Activated gamma-delta T cell treated with anti-CD3 and anti-CD28 coated beads, Interleukin-2, amount 50 U/mL, for 16 hours (primary cell): ENCODE measurements at regions not wholly inside any gene's neighbourhood (a gene's known extent, or its start where the extent isn't known, plus 50 kb on each side); places are given as distances from the start of the nearest gene placed in this dataset.
"Not testable (repeated sequence)": the region's sequence is repeated elsewhere in the genome, so short reads cannot be mapped to it uniquely, and the experiment has no call there.

Experiments used
- DNase-seq: peaks from one replicate; pipeline ENCODE4 v3.0.0-alpha.2; 2020; ENCODE audit warnings: low read depth

- DNase-seq: no peak
Measured at GRCh38 chr7:68712956-68713495, 885.2 kb upstream of the AUTS2 start.

- not testable (repeated sequence) for DNase-seq
Measured at GRCh38 chr7:68714135-68714534, 884.1 kb upstream of the AUTS2 start.

GRCh38 chr7:68715907-68716306, 882.4 kb upstream of the AUTS2 start:
- no peak for DNase-seq

GRCh38 chr7:68717176-68717575, 881.1 kb upstream of the AUTS2 start:
- no peak for DNase-seq

- no peak for DNase-seq
Measured at GRCh38 chr7:68718097-68718551, 880.2 kb upstream of the AUTS2 start.

GRCh38 chr7:68720697-68721096, 877.6 kb upstream of the AUTS2 start:
- DNase-seq: no peak

GRCh38 chr7:68722044-68722443, 876.2 kb upstream of the AUTS2 start:
- DNase-seq: no peak

- DNase-seq: no peak
Measured at GRCh38 chr7:68724965-68725364, 873.3 kb upstream of the AUTS2 start.

GRCh38 chr7:68725843-68726785, 872.2 kb upstream of the AUTS2 start:
- DNase-seq: no peak

GRCh38 chr7:68728720-68729119, 869.6 kb upstream of the AUTS2 start:
- not testable (repeated sequence) for DNase-seq

GRCh38 chr7:68729371-68729770, 868.9 kb upstream of the AUTS2 start:
- DNase-seq: no peak

GRCh38 chr7:68730194-68730593, 868.1 kb upstream of the AUTS2 start:
- no peak for DNase-seq

GRCh38 chr7:68730964-68731363, 867.3 kb upstream of the AUTS2 start:
- no peak for DNase-seq

GRCh38 chr7:68733219-68734153, 864.8 kb upstream of the AUTS2 start:
- DNase-seq: no peak

- DNase-seq: no peak
Measured at GRCh38 chr7:68734431-68734830, 863.8 kb upstream of the AUTS2 start.

- no peak for DNase-seq
Measured at GRCh38 chr7:68739306-68739705, 859.0 kb upstream of the AUTS2 start.

GRCh38 chr7:68744036-68744435, 854.2 kb upstream of the AUTS2 start:
- no peak for DNase-seq

GRCh38 chr7:68748934-68749900, 849.1 kb upstream of the AUTS2 start:
- DNase-seq: no peak

- no peak for DNase-seq
Measured at GRCh38 chr7:68752485-68753178, 845.6 kb upstream of the AUTS2 start.

- no peak for DNase-seq
Measured at GRCh38 chr7:68754414-68754813, 843.9 kb upstream of the AUTS2 start.
